ENCODE measurements at regions not wholly inside any gene's neighbourhood (a gene's known extent, or its start where the extent isn't known, plus 50 kb on each side); places are given as distances from the start of the nearest gene placed in this dataset.
"Not testable (repeated sequence)": the region's sequence is repeated elsewhere in the genome, so short reads cannot be mapped to it uniquely, and the experiment has no call there.

- DNase-seq (ENCODE audit: low read depth): no peak
- no peak overlapping the region for H3K4me3 ChIP-seq (ENCODE audit: control insufficient read depth, low read depth, low read length)
- no peak for TF ChIP-seq CTCF (IDR thresholded peaks at IDR 0.05; ENCODE audit: control insufficient read depth, insufficient read depth, low read depth, low read length, missing control alignments)
Measured at GRCh38 chr2:117323331-117323730, 491.2 kb upstream of the DDX18 start.

- TF ChIP-seq CTCF (IDR thresholded peaks at IDR 0.05; ENCODE audit: control insufficient read depth, insufficient read depth, low read depth, low read length, missing control alignments): no peak
- DNase-seq (ENCODE audit: low read depth): no peak
- H3K4me3 ChIP-seq (ENCODE audit: control insufficient read depth, low read depth, low read length): no peak overlapping the region
Measured at GRCh38 chr2:117330641-117331040, 483.9 kb upstream of the DDX18 start.

- no peak for TF ChIP-seq CTCF (IDR thresholded peaks at IDR 0.05; ENCODE audit: control insufficient read depth, insufficient read depth, low read depth, low read length, missing control alignments)
- DNase-seq (ENCODE audit: low read depth): no peak
- no peak overlapping the region for H3K4me3 ChIP-seq (ENCODE audit: control insufficient read depth, low read depth, low read length)
Measured at GRCh38 chr2:117335967-117336366, 478.5 kb upstream of the DDX18 start.

- no peak for DNase-seq (ENCODE audit: low read depth)
- H3K4me3 ChIP-seq (ENCODE audit: control insufficient read depth, low read depth, low read length): no peak overlapping the region
- no peak for TF ChIP-seq CTCF (IDR thresholded peaks at IDR 0.05; ENCODE audit: control insufficient read depth, insufficient read depth, low read depth, low read length, missing control alignments)
Measured at GRCh38 chr2:117336496-117336895, 478.0 kb upstream of the DDX18 start.

GRCh38 chr2:117337981-117338380, 476.5 kb upstream of the DDX18 start:
- not testable (repeated sequence) for H3K4me3 ChIP-seq (ENCODE audit: control insufficient read depth, low read depth, low read length); DNase-seq (ENCODE audit: low read depth)

- no peak for DNase-seq (ENCODE audit: low read depth)
- no peak overlapping the region for H3K4me3 ChIP-seq (ENCODE audit: control insufficient read depth, low read depth, low read length)
- no peak for TF ChIP-seq CTCF (IDR thresholded peaks at IDR 0.05; ENCODE audit: control insufficient read depth, insufficient read depth, low read depth, low read length, missing control alignments)
Measured at GRCh38 chr2:117339980-117340379, 474.5 kb upstream of the DDX18 start.

GRCh38 chr2:117341690-117342089, 472.8 kb upstream of the DDX18 start:
- DNase-seq (ENCODE audit: low read depth): no peak
- TF ChIP-seq CTCF (IDR thresholded peaks at IDR 0.05; ENCODE audit: control insufficient read depth, insufficient read depth, low read depth, low read length, missing control alignments): no peak
- no peak overlapping the region for H3K4me3 ChIP-seq (ENCODE audit: control insufficient read depth, low read depth, low read length)

Measured in AG09309 (cell line).